K562 (cell line): ENCODE measurements at regions not wholly inside any gene's neighbourhood (a gene's known extent, or its start where the extent isn't known, plus 50 kb on each side); places are given as distances from the start of the nearest gene placed in this dataset.

ENCODE experiments used
- ATAC-seq: fragments of 200-7000 bp; cut with Tn5 transposase; 3 replicates; pipeline ENCODE4 v1.9.1; 2020; ENCODE audit warnings: moderate library complexity
- BruUV-seq: library from RNA; stranded (reverse); fragments of 400-500 nt; replicated peaks from 2 replicates; lab custom pipeline; 2021; lab: Mats Ljungman, UMichigan
- CTCF ChIA-PET: fragments of 300-600 bp; formaldehyde crosslinking; extraction: SDS; loops from one replicate; lab custom pipeline; 2021; ENCODE audit warnings: low intra/inter-chr PET ratio; lab: Yijun Ruan, JAX
- POLR2A ChIA-PET: fragments of 300-600, 350-650 bp; sonication (Branson Sonifier 250); formaldehyde crosslinking; extraction: SDS; loops from one replicate; lab custom pipeline; 2021; ENCODE audit warnings: antibody characterized with exemption, inconsistent platforms; lab: Yijun Ruan, JAX
- DNase-seq, 4 experiments: peaks; one replicate each; pipeline versions ENCODE4 v3.0.0 to v3.0.0-alpha.2; 2011 to 2018; ENCODE audit warnings: low spot score in 3 of 4, mixed read lengths in 3 of 4; ENCODE audit errors: extremely low read depth in 1 of 4
- FAIRE-seq: peaks from 2 replicates; lab custom pipeline; 2011; peaks lifted over from hg19 to GRCh38; lab: Jason Lieb, UNC
- H2AFZ ChIP-seq: 2 replicates; pipeline ENCODE4 v1.6.0; 2011; ENCODE audit warnings: low read depth, low read length, control low read depth, inconsistent platforms
- H3K27ac ChIP-seq: fragments of 200-600 bp; 3 replicates; pipeline ENCODE4 v1.8.0; 2011; ENCODE audit warnings: low read depth, mild to moderate bottlenecking, control low read depth, inconsistent platforms, low read length, moderate library complexity, mixed read lengths; ENCODE audit errors: extremely low read depth
- H3K27me3 ChIP-seq, 2 experiments: fragments of 300-600 bp in 1 of 2; 2 replicates in 1 of 2; 3 replicates in 1 of 2; pipeline versions ENCODE4 v1.6.0 to v1.8.0; 2011; ENCODE audit warnings: inconsistent platforms in 2 of 2, low read length in 2 of 2, mild to moderate bottlenecking in 1 of 2, mixed read lengths in 1 of 2, moderate library complexity in 1 of 2; ENCODE audit not compliant: control insufficient read depth in 2 of 2, insufficient read depth in 2 of 2
- H3K36me3 ChIP-seq: fragments of 300-600 bp; 3 replicates; pipeline ENCODE4 v1.8.0; 2011; ENCODE audit warnings: mild to moderate bottlenecking, low read length, inconsistent platforms; ENCODE audit not compliant: control insufficient read depth, insufficient read depth
- H3K4me1 ChIP-seq, 2 experiments: fragments of 200-600 bp in 1 of 2; replicated peaks in 1 of 2; 2 replicates in 1 of 2; 3 replicates in 1 of 2; pipeline versions ENCODE4 v1.5.1 to v1.8.0; 2011; ENCODE audit warnings: inconsistent platforms in 2 of 2, low read length in 2 of 2, mild to moderate bottlenecking in 1 of 2, mixed read lengths in 1 of 2, moderate library complexity in 1 of 2; ENCODE audit not compliant: control insufficient read depth in 2 of 2, insufficient read depth in 2 of 2
- H3K4me2 ChIP-seq: 2 replicates; pipeline ENCODE4 v1.6.1; 2011; ENCODE audit warnings: low read length, control low read depth, inconsistent platforms, mixed read lengths; ENCODE audit not compliant: insufficient read depth
- H3K4me3 ChIP-seq: fragments of 200-600 bp; sonication (generic), shearing (Covaris generic); 2 replicates; pipeline ENCODE4 v1.5.1; 2016; ENCODE audit warnings: control low read depth, inconsistent platforms
- H3K79me2 ChIP-seq: fragments of 200-600 bp; 3 replicates; pipeline ENCODE4 v1.8.0; 2011; ENCODE audit warnings: low read length, inconsistent platforms; ENCODE audit not compliant: control insufficient read depth, insufficient read depth
- H3K9ac ChIP-seq, 2 experiments: 2 replicates each; pipeline versions ENCODE4 v1.6.0 to v1.6.1; 2011; ENCODE audit warnings: low read depth in 2 of 2, low read length in 2 of 2, control low read depth in 1 of 2, inconsistent platforms in 1 of 2, mild to moderate bottlenecking in 1 of 2, mixed read lengths in 1 of 2; ENCODE audit not compliant: insufficient read depth in 1 of 2
- H3K9me1 ChIP-seq: one replicate; pipeline ENCODE4 v1.6.0; 2011; ENCODE audit warnings: inconsistent platforms, mild to moderate bottlenecking, low read length, moderate library complexity; ENCODE audit not compliant: control insufficient read depth, insufficient read depth
- H3K9me3 ChIP-seq: replicated peaks from 2 replicates; pipeline ENCODE4 v1.5.1; 2011; ENCODE audit warnings: low read depth, low read length, inconsistent platforms; ENCODE audit not compliant: control insufficient read depth, insufficient read depth
- H4K20me1 ChIP-seq: replicated peaks from 2 replicates; pipeline ENCODE4 v1.6.1; 2011; ENCODE audit warnings: low read length, inconsistent platforms, mixed read lengths; ENCODE audit not compliant: control insufficient read depth, insufficient read depth
- FOXP4 ChIP-seq: sonication (generic); formaldehyde crosslinking; IDR thresholded peaks from 2 replicates; pipeline ENCODE4 v1.8.0; 2022; ENCODE audit warnings: mild to moderate bottlenecking, missing genetic modification reagents, borderline replicate concordance
- MGA ChIP-seq: fragments of 450-650 bp; IDR thresholded peaks from 2 replicates; pipeline ENCODE4 v1.6.1; 2016; ENCODE audit warnings: mild to moderate bottlenecking, moderate library complexity
- NR1H2 ChIP-seq: sonication (generic); formaldehyde crosslinking; IDR thresholded peaks from 2 replicates; pipeline ENCODE4 v1.4.0; 2020; ENCODE audit warnings: mild to moderate bottlenecking, missing genetic modification reagents
- POLR2B ChIP-seq: fragments of 450-650 bp; IDR thresholded peaks from 2 replicates; pipeline ENCODE4 v1.6.1; 2018; ENCODE audit warnings: low read depth; ENCODE audit not compliant: partially characterized antibody
- SMARCA5 ChIP-seq: fragments of 450-650 bp; IDR thresholded peaks from 2 replicates; pipeline ENCODE4 v1.6.1; 2016
- ZBED1 ChIP-seq: IDR thresholded peaks from 2 replicates; pipeline ENCODE4 v1.6.1; 2014
- WGBS: fragments of 100-300 bp; shearing (Covaris generic); methylation state at CpG from one replicate; pipeline ENCODE4 v1.1.6; 2016; ENCODE audit warnings: low coverage, mixed read lengths; ENCODE audit not compliant: insufficient coverage; ENCODE audit errors: missing lambda C conversion rate; 5-methylcytosine and 5-hydroxymethylcytosine counted together
- in situ Hi-C: fragments of 300-500 bp; cut with MboI; formaldehyde crosslinking; loops from 4 replicates; pipeline ENCODE4 v1.15.0; 2018; ENCODE audit warnings: inconsistent platforms, mixed read lengths
- intact Hi-C: fragments of 100-400 bp; cut with micrococcal nuclease; formaldehyde crosslinking; loops from 2 replicates; pipeline ENCODE4 v1.14.2; 2022

- no peak overlapping the region for H3K27ac ChIP-seq
- no peaks in the 10 kb centered on the region for H3K27me3 ChIP-seq
- no TSS peak for BruUV-seq
- H3K4me2 ChIP-seq: no peak overlapping the region
- H3K4me3 ChIP-seq: no peak overlapping the region
- 0% methylated on average over 2 of the region's 2 CpGs for WGBS
- no peaks in the 10 kb centered on the region for H3K4me1 ChIP-seq
- H3K79me2 ChIP-seq: no peaks in the 10 kb centered on the region
- H2AFZ ChIP-seq: no peak overlapping the region
- H4K20me1 ChIP-seq: no peaks in the 10 kb centered on the region
- no peaks in the 10 kb centered on the region for H3K9me3 ChIP-seq
- ChIA-PET POLR2A (no interaction called here), CTCF (no interaction called here)
- intact Hi-C loops: no loop called here
- no peak for DNase-seq
- no peaks in the 10 kb centered on the region for H3K9me1 ChIP-seq
- in situ Hi-C loops: no loop called here
- no peak overlapping the region for H3K9ac ChIP-seq
- ATAC-seq: no peak
- no peak for FAIRE-seq
- no peaks in the 10 kb centered on the region for H3K36me3 ChIP-seq
- TF ChIP-seq SMARCA5 (no peak), FOXP4 (CRISPR knock-in tag) (no peak), ZBED1 (no peak), NR1H2 (no peak), MGA (no peak), POLR2B (no peak)
Observed at GRCh38 chr11:128151338-128151737, 436.0 kb downstream of the ETS1 start.
